Pons (tissue), 1 donor: ENCODE measurements at regions not wholly inside any gene's neighbourhood (a gene's known extent, or its start where the extent isn't known, plus 50 kb on each side); places are given as distances from the start of the nearest gene placed in this dataset.
"Not testable (repeated sequence)": the region's sequence is repeated elsewhere in the genome, so short reads cannot be mapped to it uniquely, and the experiment has no call there.

ENCODE experiments used
- DNase-seq: peaks from one replicate; pipeline ENCODE4 v3.0.0-alpha.2; 2016; ENCODE audit warnings: low spot score

DNA sequence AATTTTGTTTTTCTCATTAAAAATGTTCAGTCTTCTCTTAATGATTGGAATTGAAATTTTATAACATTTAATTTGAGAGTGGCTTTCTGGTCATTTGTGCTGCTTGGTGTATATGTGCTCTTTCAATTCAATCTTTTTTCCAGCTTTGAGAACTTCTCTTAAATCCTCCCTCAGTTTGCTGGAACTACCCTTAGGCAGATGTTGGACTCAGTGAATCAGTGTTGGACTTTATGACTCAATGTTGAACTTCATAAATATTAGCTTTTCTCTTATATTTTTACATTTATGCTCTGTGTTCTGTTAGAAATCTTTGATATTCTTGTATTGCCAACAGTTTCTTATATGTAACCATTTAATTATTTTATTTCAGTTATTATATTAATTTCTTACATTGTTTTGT lies 935.5 kb upstream of the FBXO33 start:
- DNase-seq = no peak

DNA sequence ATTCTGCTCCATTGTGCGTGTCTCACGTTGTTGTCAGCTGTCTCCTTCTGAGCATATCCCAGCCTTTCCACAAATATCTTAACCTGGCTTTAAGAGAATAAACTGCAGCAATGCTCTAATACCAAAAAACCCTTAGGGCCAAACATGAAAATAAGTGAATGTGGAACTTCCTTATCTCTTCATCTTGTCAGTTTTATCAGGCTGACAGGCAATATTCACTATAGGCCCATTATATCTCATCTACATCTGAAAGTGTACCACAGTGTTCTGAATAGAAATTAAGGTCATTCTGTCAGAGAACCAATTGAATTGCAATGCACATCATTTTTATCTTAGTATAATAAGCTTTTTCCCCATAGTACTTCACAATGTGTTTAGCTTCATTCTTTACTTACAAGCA lies 933.1 kb upstream of the FBXO33 start:
- no peak for DNase-seq

DNA sequence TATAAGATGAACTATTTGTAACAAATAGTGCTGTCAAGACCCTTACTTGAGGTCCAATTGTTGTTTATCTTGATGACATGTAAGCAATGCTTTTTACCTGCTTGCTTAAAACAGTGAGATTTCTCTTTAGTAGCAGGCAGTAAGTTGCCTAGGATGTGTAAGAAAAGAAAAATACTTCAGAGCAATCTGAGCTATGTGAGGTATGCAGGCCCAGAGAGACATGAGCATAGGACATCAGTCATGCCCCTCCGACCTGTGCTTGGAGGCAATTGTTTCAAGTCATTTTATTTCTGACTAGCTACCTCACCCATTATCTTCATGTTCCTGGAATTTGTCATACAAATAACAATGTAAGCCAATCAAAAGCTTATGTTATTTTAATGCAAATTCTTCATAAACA lies 930.6 kb upstream of the FBXO33 start:
- DNase-seq = no peak

DNA sequence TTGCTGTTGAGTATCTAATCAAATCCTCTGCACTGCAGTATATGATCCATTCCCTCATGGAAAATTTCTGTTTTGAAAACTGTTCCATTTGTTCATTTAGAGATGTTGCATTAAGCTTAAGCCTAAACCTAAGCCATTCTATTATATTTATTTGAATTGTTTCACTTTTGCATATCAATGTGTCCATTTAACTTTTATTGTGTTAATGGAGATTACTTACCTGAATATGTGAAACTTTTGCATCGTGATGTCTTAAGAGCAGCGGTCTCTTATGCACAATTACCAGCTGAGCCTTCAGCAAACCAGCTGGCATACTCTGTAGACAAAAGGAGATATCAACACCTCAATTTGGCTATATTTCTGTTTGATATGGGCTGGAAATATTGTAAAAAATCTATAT lies 922.5 kb upstream of the FBXO33 start:
- no peak for DNase-seq

DNA sequence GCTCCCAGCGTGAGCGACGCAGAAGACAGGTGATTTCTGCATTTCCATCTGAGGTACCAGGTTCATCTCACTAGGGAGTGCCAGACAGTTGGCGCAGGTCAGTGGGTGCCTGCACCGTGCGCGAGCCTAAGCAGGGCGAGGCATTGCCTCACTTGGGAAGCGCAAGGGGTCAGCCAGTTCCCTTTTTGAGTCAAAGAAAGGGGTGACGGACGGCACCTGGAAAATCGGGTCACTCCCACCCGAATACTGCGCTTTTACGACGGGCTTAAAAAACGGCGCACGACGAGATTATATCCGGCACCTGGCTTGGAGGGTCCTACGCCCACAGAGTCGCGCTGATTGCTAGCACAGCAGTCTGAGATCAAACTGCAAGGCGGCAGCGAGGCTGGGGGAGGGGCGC lies 915.9 kb upstream of the FBXO33 start:
- not testable (repeated sequence) for DNase-seq

DNA sequence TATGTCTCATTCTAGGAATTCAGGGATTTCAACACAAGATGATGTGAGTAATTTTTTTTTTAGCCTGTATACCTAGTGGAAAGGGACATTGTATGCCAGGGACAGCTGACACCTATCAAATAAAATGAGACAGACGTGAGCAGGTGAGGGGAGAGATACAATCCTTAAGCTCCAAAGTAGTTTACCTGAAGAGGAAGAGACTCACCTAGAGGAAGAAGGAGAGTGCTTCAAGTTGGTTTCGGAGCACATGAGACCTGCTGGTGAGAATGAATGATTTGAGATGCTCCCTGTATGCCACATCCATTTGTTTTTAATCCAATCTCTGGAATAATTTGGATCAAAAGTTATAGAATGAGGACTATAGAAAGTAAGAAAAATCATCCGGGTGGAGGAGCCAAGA lies 915.4 kb upstream of the FBXO33 start:
- no peak for DNase-seq

DNA sequence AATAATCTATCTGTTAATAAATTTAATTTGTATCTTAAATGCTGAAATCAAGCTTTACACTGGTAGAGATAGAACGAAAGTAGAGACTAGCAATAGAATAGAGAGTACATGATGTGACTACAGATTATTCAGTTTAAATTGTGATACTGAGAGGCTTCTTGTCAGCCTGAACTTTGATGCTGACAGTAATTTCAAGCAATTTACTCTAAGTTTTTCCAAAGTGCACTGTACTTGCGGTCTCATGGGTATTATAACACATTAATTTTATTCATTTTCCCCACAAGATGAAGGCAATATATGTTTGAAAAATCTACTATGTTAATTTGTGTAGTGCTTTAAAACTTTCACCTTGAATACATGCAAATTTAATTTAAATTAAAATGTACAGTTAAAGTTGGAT lies 914.0 kb upstream of the FBXO33 start:
- DNase-seq = no peak

DNA sequence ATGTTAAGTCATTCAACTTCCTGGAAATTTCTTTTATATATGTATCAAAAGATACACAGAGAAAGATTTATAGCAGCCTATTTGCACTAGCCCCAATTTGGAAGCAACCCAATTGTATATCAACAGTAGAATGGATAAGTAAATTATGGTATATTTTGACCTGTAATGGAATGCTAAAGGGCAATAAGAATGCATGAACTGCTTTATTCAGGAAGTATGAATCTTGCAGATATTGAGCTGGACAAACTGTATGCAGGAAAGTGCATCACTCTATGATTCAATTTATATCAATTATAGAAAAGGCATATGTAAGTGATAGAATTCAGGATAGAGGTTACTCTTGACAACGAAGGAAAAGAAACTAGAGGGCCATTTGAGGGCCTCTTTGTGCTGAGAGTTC lies 913.1 kb upstream of the FBXO33 start:
- no peak for DNase-seq

DNA sequence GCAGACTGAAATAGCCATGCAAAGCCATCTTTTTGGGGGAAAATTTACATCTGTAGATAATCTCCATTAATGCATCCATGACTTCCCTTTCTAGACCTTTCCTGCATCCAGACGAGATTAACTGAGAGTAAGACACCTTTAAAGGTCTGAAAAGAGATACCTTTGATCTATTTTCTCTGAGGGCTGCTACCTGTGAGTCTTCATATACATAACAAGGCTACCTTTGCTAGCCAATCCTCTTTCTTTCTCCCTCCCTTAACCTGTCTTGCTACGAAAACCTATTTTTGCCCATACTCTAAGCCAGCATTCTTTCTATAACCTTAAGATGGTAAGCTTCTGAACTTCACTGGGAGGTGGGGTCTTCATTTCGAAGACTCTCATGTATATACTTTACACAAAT lies 908.5 kb upstream of the FBXO33 start:
- DNase-seq = no peak

DNA sequence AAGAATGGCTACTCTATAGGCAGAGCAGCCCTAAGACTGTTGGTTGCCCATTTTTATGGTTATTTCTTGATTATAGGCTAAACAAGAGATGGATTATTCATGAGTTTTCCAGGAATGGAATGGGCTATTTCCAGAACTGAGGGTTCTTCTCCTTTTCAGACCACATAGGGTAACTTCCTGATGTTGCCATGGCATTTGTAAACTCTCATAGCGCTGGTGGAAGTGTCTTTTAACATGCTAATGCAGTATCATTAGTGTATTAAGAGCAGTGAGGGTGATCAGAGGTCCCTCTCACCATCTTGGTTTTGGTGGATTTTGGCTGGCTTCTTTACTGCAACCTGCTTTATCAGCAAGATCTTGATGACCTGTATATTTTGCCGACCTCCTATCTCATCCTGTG lies 904.6 kb upstream of the FBXO33 start:
- DNase-seq = no peak

DNA sequence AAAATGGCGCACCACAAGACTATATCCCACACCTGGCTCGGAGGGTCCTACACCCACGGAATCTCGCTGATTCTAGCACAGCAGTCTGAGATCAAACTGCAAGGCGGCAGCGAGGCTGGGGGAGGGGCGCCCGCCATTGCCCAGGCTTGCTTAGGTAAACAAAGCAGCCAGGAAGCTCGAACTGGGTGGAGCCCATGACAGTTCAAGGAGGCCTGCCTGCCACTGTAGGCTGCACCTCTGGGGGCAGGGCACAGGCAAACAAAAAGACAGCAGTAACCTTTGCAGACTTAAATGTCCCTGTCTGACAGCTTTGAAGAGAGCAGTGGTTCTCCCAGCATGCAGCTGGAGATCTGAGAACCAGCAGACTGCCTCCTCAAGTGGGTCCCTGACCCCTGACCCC lies 894.3 kb upstream of the FBXO33 start:
- not testable (repeated sequence) for DNase-seq

DNA sequence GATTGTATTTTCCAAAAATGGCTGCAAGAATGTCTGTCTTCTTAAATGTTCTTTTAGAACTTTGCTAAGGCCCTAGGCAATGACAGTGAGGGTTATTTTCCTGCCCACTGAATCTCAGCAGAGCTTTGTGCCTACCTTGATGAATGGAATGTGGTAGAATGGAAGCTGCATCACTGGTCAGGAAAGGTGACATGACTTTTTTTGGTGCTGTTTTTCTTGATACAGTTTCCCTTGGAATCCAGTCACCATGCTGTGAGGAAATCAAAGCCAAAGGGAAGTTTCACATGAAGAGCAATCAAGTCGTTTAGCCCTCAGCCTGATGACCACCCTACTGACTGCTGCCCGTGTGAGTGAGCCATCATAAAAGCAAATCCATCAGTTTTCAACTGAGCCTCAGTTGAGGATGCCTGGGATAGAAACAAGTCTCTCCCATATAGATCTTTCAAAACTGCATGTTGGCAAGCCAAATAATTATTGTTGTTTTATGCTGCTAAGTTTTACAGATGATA lies 886.0 kb upstream of the FBXO33 start:
- no peak for DNase-seq

DNA sequence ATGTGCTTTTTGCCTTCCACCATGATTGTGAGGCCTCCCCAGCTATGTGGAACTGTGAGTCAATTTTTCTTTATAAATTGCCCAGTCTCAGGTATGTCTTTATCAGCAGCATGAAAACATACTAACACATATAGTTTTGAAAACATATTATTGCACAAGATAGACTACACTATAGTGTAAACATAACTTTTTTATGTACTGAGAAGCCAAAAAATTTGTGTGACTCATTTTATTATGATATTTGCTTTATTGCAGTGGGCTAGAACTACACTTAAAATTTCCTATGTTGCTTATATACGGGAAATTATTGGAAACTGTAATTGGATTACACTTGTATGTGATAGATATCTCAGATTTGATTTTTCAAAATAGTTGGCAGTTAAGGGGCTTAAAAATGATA lies 885.5 kb upstream of the FBXO33 start:
- DNase-seq = no peak

DNA sequence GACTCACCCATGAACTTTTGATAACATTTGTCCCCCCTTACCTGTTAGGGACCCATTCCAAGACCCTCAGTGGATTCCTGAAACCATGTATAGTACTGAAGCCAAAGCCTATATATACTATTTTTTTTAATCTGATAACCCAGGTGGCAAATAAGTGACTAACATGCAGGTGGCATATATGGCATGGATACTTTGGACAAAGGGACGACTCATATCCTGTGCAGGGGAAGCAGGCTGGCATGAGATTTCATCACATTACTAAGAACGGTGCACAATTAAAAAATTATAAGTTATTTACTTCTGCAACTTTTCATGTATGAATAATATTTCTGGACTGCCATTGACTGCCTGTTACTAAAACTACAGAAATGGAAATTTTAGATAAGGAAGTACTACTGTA lies 880.1 kb upstream of the FBXO33 start:
- DNase-seq = no peak

DNA sequence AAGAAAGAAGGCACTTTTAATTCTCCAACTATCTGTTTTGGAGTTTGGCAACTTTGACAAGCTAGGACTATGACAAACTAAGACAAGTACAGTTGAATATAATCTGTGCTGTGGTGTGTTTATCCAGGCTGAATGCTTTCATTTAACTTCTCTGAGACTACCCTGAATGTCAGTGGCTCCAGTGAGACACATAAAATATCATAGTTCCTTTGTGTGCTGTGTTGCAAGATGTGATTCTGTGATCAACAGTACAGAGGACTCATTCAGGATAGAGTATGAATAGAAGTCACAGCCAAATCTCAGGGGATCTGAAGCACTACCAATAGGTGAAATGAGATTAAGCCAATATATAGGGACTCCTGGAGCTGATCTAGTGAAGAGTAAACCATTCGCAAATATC lies 876.9 kb upstream of the FBXO33 start:
- no peak for DNase-seq

DNA sequence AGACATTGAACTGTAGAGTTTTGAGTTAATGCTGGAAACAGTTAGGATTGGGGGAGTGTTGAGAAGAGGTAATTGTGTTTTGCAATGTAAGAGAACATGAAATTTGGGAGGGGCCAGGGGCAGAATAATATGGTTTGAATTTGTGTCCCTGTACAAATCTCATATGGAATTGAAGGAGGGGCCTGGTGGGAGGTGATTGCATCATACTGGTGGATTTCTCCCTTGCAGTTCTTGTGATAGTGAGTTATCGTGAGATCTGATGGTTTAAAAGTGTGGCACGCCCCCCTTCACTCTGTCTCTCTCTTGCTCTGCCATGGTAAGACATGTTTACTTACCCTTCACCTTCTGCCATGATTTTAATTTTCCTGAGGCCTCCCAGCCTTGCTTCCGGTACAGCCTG lies 876.0 kb upstream of the FBXO33 start:
- DNase-seq = no peak

DNA sequence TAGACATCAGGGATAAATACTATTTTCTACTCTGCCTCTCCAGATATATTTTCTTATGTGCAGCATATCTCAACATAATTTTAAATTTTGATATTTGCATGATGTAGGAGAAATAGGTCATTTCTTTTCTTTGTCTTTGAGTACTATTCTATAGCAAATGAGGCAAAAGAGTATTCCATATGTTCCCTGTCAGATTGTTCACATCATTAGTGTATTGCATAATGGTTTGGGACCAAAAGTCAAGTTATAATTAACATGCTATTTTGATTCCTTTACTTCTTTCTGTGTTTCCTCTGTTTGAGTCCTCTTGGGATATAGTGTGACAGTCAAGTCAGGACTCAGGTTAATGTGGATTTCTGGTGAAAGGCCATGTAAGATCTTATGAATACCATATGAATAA lies 864.6 kb upstream of the FBXO33 start:
- no peak for DNase-seq

DNA sequence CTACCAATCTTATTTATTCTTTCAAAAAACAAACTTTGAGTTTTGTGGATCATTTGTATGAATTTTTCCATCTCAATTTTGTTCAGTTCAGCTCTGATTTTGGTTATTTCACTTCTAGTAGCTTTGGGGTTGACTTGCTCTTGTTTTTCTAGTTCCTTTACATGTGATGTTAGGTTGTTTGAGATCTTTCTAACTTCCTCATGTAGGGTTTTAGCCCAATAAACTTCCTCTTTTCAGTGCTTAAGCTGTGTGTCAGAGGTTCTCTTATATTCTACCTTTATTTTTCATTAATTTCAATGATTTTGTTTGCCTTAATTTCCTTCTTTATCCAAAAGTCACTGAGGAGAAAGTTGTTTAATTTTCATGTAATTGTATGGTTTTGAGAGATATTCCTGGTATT lies 860.4 kb upstream of the FBXO33 start:
- DNase-seq = no peak

DNA sequence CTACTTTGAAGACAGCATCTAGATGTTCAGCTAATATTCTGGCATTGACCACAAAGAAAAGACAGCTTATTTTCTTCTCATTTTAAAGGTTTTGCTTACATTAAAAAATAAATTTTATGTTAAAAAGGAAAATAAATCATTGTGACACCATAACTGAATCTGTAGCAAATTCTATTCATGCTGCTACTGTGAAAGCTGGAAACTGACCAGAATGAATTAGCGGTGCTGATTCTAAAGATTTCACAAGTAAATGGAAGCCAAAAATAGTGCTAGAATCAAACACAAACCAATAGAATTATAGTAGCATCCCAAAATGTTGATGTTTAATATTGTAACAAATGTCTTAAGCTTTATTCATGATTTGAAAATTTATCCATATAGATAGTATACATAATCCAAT lies 850.0 kb upstream of the FBXO33 start:
- no peak for DNase-seq

DNA sequence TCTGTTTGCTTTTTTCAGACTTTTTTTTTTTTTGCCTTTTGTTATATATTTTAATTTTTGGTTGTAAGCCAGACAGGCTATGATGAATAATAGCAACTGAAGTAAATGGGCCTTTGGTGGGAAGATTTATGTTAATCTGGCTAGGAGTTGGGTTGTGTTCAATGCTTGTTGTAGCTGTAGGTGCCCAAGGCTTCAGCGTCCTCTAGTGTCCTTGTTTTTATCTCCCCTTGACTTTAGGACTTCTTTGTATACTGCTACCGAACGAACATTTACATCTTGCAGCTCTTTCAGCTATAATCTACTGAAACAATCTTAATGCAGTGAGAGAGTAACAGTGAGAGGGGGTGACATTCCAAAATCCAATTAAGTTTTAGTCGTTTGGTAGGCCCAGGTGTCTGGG lies 848.4 kb upstream of the FBXO33 start:
- DNase-seq = no peak

DNA sequence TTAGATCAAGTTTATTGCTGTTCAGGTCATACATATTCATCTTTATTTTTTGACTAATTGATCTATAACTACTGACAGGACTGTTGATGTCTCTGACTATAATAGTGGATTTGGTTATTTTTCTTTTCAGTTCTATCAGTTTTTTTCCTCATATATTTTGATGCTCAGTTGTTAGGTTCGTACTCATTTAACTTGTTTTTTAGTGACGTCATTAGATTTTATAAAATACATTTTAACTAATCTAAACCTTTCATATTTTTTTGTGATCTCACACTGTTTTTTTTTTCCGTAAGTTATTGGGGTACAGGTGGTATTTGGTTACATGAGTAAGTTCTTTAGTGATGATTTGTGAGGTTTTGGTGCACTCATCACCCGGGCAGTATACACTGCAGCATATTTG lies 841.2 kb upstream of the FBXO33 start:
- no peak for DNase-seq

DNA sequence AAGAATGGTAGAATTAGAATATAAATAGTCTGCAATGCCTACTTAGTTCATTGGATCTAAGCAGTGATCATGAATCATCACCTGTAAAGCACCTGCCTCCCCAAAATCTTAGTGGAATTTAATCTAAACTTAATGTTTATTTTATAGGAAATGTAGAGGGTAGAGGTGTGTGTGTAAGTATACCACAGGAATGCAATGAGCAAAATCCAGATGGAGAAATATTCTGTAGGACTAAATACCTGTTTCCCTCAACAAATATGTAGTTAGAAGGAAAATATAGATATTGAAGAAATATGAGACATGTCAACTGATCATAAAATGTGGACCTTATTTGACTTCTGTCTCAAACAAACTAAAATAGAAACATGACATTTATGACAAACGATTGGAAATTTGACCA lies 839.2 kb upstream of the FBXO33 start:
- no peak for DNase-seq

DNA sequence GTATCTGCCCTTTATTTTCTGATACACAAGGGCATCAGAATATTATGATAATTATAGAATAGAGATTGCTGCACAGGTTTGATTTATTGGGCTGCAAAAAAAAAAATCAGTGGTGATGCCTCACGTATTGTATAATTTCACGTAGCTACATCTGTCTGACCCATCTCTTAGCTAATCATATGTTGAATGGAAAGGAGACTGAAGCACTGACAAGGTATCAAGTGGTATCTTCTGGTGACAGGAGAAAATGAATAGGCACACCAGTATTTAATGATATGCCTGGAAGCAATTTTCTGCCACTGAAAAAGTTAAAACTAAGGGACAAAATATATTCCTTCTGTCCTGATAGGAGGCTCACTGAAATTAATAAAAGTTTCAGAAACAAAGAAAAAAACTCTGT lies 837.2 kb upstream of the FBXO33 start:
- no peak for DNase-seq

DNA sequence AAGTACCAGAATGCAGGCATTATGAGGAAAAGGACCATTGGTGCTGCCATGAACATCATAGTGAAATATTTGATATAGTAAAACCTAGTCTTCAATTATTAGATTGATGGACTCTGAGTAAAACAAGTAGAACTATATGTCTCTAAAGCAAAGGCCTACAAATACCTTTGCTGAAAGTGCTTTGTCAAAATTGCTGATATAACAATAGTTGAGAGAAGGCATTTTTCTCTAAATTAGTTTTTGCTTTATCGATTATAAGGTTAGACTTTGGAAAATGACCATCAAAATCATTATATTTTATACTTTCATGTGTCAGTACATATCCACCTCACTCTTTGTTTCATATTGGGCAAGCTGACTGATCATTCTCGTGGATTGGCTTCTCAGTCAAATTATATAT lies 836.0 kb upstream of the FBXO33 start:
- DNase-seq = no peak

DNA sequence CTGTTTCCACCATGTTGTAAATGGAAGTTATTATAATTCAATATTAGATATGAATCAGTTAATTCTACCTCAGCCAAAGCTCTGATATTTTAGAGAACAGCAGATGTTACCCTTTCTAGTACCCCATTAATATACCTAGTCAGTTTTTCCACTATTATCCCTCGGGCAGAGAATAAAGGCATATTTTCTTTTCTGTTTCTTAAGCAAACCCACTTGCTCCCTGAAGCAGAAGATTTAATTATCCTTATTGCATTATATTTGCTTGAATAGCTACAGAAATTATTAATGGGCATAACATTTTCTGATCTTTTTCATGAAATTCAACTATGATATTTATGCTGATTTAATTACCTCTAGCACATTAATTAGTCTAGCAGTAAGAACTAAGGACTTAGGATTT lies 832.9 kb upstream of the FBXO33 start:
- DNase-seq = no peak
